Panc1 (cell line): ENCODE measurements at regions not wholly inside any gene's neighbourhood (a gene's known extent, or its start where the extent isn't known, plus 50 kb on each side); places are given as distances from the start of the nearest gene placed in this dataset.

ENCODE experiments used
- ATAC-seq: fragments of 200-7000 bp; cut with Tn5 transposase; 2 replicates; pipeline ENCODE4 v1.9.1; 2020; ENCODE audit warnings: mild to moderate bottlenecking, moderate library complexity
- BruUV-seq: library from RNA; stranded (reverse); fragments of 400-500 nt; replicated peaks from 2 replicates; lab custom pipeline; 2021; lab: Mats Ljungman, UMichigan
- CTCF ChIA-PET: fragments of 300-600 bp; sonication (Branson Sonifier 250); formaldehyde crosslinking; loops from one replicate; lab custom pipeline; 2022; ENCODE audit warnings: antibody characterized with exemption; lab: Charles Lee
- POLR2A ChIA-PET: fragments of 300-600 bp; sonication (Branson Sonifier 250); formaldehyde crosslinking; loops from one replicate; lab custom pipeline; 2022; ENCODE audit warnings: antibody characterized with exemption; lab: Charles Lee
- DNase-seq: peaks from one replicate; pipeline ENCODE4 v3.0.0-alpha.2; 2010; ENCODE audit warnings: low read depth, low spot score
- H3K27ac ChIP-seq: 2 replicates; pipeline ENCODE4 v1.5.1; 2011; ENCODE audit warnings: mild to moderate bottlenecking, low read length, inconsistent platforms
- H3K27me3 ChIP-seq: fragments of 200-500 bp; sonication (Bioruptor generic); 2 replicates; pipeline ENCODE4 v1.6.0; 2014; ENCODE audit warnings: low read length, inconsistent platforms; ENCODE audit not compliant: control insufficient read depth, insufficient read depth
- H3K36me3 ChIP-seq: fragments of 200-500 bp; sonication (Bioruptor generic); 2 replicates; pipeline ENCODE4 v1.5.1; 2014; ENCODE audit warnings: inconsistent platforms, mild to moderate bottlenecking, low read length, moderate library complexity; ENCODE audit not compliant: control insufficient read depth, insufficient read depth
- H3K4me1 ChIP-seq: 2 replicates; pipeline ENCODE4 v1.5.1; 2011; ENCODE audit warnings: inconsistent platforms, mild to moderate bottlenecking, low read length, moderate library complexity; ENCODE audit not compliant: control insufficient read depth, insufficient read depth
- H3K4me3 ChIP-seq, 2 experiments: 2 replicates each; pipeline ENCODE4 v1.5.1; 2011 to 2012; ENCODE audit warnings: low read depth in 2 of 2, low read length in 2 of 2, mild to moderate bottlenecking in 2 of 2, inconsistent platforms in 1 of 2, moderate library complexity in 1 of 2
- H3K9me3 ChIP-seq: fragments of 200-500 bp; sonication (Bioruptor generic); 2 replicates; pipeline ENCODE4 v1.5.1; 2014; ENCODE audit warnings: low read depth, mild to moderate bottlenecking, inconsistent platforms, low read length, moderate library complexity; ENCODE audit not compliant: control insufficient read depth, insufficient read depth
- POLR2AphosphoS5 ChIP-seq: IDR thresholded peaks from 2 replicates; pipeline ENCODE4 v1.6.1; 2012; ENCODE audit warnings: mild to moderate bottlenecking, low read depth, low read length, moderate library complexity
- SIN3A ChIP-seq: IDR thresholded peaks from 2 replicates; pipeline ENCODE4 v1.6.1; 2012; ENCODE audit warnings: low read depth, mild to moderate bottlenecking, low read length, moderate library complexity, borderline replicate concordance; ENCODE audit not compliant: insufficient read depth
- TCF7L2 ChIP-seq: IDR thresholded peaks from 2 replicates; pipeline ENCODE4 v1.6.1; 2011; ENCODE audit warnings: mild to moderate bottlenecking, low read depth, low read length, inconsistent platforms
- in situ Hi-C: cut with HindIII; loops from 2 replicates; pipeline ENCODE4 v1.10.0; 2016; ENCODE audit warnings: low sequenced_read_pairs, low pct_unique_long_range_greater_than_20kb
- intact Hi-C: fragments of 100-400 bp; cut with micrococcal nuclease; formaldehyde crosslinking; loops from one replicate; pipeline ENCODE4 v1.10.0; 2022; ENCODE audit not compliant: unreplicated experiment
- TF ChIP-seq, protein P1 (sequence below), 2 experiments: IDR thresholded peaks; 2 replicates each; pipeline ENCODE4 v1.6.1; 2011 to 2012; ENCODE audit warnings: low read depth in 2 of 2, control low read depth in 1 of 2, low read length in 1 of 2, mild to moderate bottlenecking in 1 of 2, moderate library complexity in 1 of 2; ENCODE audit not compliant: insufficient read depth in 1 of 2
- TF ChIP-seq, protein P2 (sequence below): fragments of 450-650 bp; IDR thresholded peaks from 2 replicates; pipeline ENCODE4 v1.5.1; 2017; ENCODE audit warnings: mild to moderate bottlenecking

DNA sequence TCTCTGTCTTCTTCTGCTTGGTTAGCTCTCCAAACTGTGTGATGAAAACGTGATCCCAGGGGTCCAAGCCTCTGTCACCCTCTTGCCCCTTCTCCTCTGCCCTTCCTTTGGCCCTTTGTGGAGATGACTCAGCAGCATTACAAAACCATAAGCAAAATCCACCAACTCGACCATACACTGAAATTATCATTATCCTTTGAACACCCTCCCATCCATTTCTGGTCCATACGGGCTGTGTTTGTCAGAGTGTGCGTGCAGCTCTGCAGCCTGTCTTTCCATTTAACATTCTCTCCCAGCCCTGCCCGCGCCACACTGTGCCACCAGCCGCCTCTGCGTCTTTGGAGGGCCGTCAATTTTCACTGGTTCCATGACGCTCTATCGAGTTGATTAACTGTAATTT, 69.2 kb downstream of the SLC25A47 start:
- no TSS peak for BruUV-seq
- in situ Hi-C loops (no loop called here), intact Hi-C loops (no loop called here)
- no peak overlapping the region; the same call in 1 of the 2 replicates for H3K27ac ChIP-seq
- ChIA-PET POLR2A (no interaction called here), CTCF (no interaction called here)
- H3K9me3 ChIP-seq, result no peaks in the 10 kb centered on the region
- H3K36me3 ChIP-seq, result no peaks in the 10 kb centered on the region
- no peaks in the 10 kb centered on the region for H3K27me3 ChIP-seq
- no peak for ATAC-seq
- no peak for DNase-seq
- TF ChIP-seq, protein P1, sequence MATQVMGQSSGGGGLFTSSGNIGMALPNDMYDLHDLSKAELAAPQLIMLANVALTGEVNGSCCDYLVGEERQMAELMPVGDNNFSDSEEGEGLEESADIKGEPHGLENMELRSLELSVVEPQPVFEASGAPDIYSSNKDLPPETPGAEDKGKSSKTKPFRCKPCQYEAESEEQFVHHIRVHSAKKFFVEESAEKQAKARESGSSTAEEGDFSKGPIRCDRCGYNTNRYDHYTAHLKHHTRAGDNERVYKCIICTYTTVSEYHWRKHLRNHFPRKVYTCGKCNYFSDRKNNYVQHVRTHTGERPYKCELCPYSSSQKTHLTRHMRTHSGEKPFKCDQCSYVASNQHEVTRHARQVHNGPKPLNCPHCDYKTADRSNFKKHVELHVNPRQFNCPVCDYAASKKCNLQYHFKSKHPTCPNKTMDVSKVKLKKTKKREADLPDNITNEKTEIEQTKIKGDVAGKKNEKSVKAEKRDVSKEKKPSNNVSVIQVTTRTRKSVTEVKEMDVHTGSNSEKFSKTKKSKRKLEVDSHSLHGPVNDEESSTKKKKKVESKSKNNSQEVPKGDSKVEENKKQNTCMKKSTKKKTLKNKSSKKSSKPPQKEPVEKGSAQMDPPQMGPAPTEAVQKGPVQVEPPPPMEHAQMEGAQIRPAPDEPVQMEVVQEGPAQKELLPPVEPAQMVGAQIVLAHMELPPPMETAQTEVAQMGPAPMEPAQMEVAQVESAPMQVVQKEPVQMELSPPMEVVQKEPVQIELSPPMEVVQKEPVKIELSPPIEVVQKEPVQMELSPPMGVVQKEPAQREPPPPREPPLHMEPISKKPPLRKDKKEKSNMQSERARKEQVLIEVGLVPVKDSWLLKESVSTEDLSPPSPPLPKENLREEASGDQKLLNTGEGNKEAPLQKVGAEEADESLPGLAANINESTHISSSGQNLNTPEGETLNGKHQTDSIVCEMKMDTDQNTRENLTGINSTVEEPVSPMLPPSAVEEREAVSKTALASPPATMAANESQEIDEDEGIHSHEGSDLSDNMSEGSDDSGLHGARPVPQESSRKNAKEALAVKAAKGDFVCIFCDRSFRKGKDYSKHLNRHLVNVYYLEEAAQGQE (IDR thresholded peaks at IDR 0.05; ENCODE audit: insufficient read depth in 1 of 2, low read depth in 2 of 2, low read length in 1 of 2), result no peak
- TF ChIP-seq SIN3A (no peak), TCF7L2 (no peak), POLR2AphosphoS5 (no peak)
- TF ChIP-seq, protein P2, sequence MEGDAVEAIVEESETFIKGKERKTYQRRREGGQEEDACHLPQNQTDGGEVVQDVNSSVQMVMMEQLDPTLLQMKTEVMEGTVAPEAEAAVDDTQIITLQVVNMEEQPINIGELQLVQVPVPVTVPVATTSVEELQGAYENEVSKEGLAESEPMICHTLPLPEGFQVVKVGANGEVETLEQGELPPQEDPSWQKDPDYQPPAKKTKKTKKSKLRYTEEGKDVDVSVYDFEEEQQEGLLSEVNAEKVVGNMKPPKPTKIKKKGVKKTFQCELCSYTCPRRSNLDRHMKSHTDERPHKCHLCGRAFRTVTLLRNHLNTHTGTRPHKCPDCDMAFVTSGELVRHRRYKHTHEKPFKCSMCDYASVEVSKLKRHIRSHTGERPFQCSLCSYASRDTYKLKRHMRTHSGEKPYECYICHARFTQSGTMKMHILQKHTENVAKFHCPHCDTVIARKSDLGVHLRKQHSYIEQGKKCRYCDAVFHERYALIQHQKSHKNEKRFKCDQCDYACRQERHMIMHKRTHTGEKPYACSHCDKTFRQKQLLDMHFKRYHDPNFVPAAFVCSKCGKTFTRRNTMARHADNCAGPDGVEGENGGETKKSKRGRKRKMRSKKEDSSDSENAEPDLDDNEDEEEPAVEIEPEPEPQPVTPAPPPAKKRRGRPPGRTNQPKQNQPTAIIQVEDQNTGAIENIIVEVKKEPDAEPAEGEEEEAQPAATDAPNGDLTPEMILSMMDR, result no peak
- H3K4me1 ChIP-seq, result peaks cover 29% of the 10 kb centered on the region
- H3K4me3 ChIP-seq, result no peak overlapping the region

DNA sequence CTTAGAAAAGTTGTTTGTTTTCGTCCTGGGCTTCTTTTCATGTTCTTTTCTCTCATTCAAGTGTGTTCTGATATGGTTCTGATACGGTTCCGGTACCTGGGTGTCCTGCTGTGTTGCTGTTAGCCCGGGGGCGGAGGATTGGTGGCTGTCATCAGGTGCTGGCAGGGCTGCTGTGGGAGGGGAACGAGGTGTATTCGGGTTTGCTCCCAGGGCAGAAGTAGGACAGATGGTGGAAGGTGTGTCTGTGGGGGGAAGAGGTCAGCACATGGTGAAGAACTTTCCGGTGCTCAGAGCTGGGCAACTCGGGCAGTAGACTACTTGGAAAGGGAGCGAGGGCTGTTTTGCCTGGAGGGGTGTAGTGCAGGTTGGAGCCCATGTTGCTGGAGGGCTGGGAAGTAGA, 70.2 kb downstream of the SLC25A47 start:
- H3K36me3 ChIP-seq, result no peaks in the 10 kb centered on the region
- no peaks in the 10 kb centered on the region for H3K27me3 ChIP-seq
- intact Hi-C loops, result no loop called here
- 0 out of 2 replicates have a peak overlapping the region, but pooled peaks have one; percentile 29 for H3K27ac ChIP-seq
- BruUV-seq, result no TSS peak
- H3K4me1 ChIP-seq, result peaks cover 20% of the 10 kb centered on the region
- no peak for ATAC-seq
- no peak for DNase-seq
- ChIA-PET POLR2A (no interaction called here), CTCF (no interaction called here)
- TF ChIP-seq SIN3A (no peak), TCF7L2 (no peak), POLR2AphosphoS5 (no peak)
- TF ChIP-seq, protein P2, result no peak
- TF ChIP-seq, protein P1 (IDR thresholded peaks at IDR 0.05; ENCODE audit: insufficient read depth in 1 of 2, low read depth in 2 of 2, low read length in 1 of 2), result no peak
- H3K4me3 ChIP-seq, result no peak overlapping the region
- H3K9me3 ChIP-seq, result no peaks in the 10 kb centered on the region
- in situ Hi-C loops, result no loop called here
